ENCODE measurements at regions not wholly inside any gene's neighbourhood (a gene's known extent, or its start where the extent isn't known, plus 50 kb on each side); places are given as distances from the start of the nearest gene placed in this dataset.

DNA sequence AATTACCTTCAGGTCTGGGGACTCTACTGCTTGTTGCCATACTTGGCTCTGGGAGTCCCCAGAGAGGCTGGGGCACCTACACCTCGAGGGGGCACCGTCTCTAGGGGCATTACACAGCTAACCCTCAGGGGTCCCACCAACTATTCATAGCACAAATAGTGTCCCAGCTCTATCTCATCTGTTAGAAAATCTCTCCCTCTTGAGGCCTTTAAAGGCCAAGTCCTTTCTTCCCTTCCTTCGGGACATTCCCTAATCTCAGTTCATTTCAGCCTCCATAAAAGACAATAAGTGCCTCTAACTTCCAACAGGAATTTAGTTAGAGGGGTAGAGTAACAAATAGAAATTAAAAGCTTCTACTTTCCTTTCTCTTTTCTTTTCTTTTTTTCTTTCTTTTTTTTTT lies 55.8 kb upstream of the SORBS2 start:
- H2AFZ ChIP-seq (replicated peaks): no peak overlapping the region
- no peaks in the 10 kb centered on the region for H3K79me2 ChIP-seq (ENCODE audit: low read depth)
- Mint-ChIP-seq H3K27ac (no peak overlapping the region), H3K36me3 (no peaks in the 10 kb centered on the region), H3K9me3 (no peaks in the 10 kb centered on the region), H3K27me3 (ENCODE audit: insufficient read depth, low read depth) (peaks cover 2% of the 10 kb centered on the region), H3K4me1 (peaks cover 13% of the 10 kb centered on the region), H3K4me3 (no peak overlapping the region)
- no peak for DNase-seq (ENCODE audit: low spot score)
- peaks cover 17% of the 10 kb centered on the region for H3K4me1 ChIP-seq
- H3K27me3 ChIP-seq: no peaks in the 10 kb centered on the region
- H3K27ac ChIP-seq: no peak overlapping the region
- no peaks in the 10 kb centered on the region for H3K9me3 ChIP-seq (ENCODE audit: low read depth)
- no peaks in the 10 kb centered on the region for H3K36me3 ChIP-seq
- H3K9ac ChIP-seq: no peak overlapping the region
- H3K4me2 ChIP-seq: no peak overlapping the region
- H3K4me3 ChIP-seq: no peak overlapping the region
- H3F3A ChIP-seq (ENCODE audit: low read depth): no peaks in the 10 kb centered on the region
- no peak for TF ChIP-seq EZH2phosphoT487 (IDR thresholded peaks at IDR 0.05)
- TF ChIP-seq, protein P1, sequence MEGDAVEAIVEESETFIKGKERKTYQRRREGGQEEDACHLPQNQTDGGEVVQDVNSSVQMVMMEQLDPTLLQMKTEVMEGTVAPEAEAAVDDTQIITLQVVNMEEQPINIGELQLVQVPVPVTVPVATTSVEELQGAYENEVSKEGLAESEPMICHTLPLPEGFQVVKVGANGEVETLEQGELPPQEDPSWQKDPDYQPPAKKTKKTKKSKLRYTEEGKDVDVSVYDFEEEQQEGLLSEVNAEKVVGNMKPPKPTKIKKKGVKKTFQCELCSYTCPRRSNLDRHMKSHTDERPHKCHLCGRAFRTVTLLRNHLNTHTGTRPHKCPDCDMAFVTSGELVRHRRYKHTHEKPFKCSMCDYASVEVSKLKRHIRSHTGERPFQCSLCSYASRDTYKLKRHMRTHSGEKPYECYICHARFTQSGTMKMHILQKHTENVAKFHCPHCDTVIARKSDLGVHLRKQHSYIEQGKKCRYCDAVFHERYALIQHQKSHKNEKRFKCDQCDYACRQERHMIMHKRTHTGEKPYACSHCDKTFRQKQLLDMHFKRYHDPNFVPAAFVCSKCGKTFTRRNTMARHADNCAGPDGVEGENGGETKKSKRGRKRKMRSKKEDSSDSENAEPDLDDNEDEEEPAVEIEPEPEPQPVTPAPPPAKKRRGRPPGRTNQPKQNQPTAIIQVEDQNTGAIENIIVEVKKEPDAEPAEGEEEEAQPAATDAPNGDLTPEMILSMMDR (IDR thresholded peaks at IDR 0.05): no peak
- TF ChIP-seq EZH2 (IDR thresholded peaks at IDR 0.05): no peak
- no peaks in the 10 kb centered on the region for H4K20me1 ChIP-seq (ENCODE audit: low read depth)

DNA sequence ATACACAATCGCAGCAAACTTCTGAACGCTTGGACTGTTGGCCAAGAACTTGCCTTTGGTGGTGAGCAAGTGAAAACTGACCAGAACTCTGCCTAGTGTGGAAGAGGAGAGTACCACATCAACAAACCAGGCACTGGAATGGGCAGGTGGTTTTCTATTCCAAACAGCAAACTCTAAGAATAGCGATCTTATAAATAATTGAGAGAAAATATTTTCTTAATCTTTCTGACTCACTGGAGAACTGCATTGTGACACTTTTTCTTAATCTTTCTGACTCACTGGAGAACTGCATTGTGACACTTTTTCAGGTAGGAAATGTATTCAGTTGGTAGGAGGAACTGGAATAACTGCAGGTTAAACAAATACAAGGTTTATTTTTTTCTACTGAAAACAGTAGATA lies 57.0 kb upstream of the SORBS2 start:
- Histone ChIP-seq H4K20me1 (ENCODE audit: low read depth) (no peaks in the 10 kb centered on the region), H3K4me2 (no peak overlapping the region), H3K27ac (no peak overlapping the region), H3K27me3 (no peaks in the 10 kb centered on the region), H3K4me3 (no peak overlapping the region), H3K9ac (no peak overlapping the region), H3K4me1 (peaks cover 17% of the 10 kb centered on the region), H3K36me3 (no peaks in the 10 kb centered on the region), H3K9me3 (ENCODE audit: low read depth) (no peaks in the 10 kb centered on the region), H2AFZ (replicated peaks) (no peak overlapping the region), H3F3A (ENCODE audit: low read depth) (no peaks in the 10 kb centered on the region), H3K79me2 (ENCODE audit: low read depth) (no peaks in the 10 kb centered on the region)
- no peak for DNase-seq (ENCODE audit: low spot score)
- Mint-ChIP-seq H3K27ac (no peak overlapping the region), H3K36me3 (no peaks in the 10 kb centered on the region), H3K27me3 (ENCODE audit: insufficient read depth, low read depth) (peaks cover 5% of the 10 kb centered on the region), H3K9me3 (no peaks in the 10 kb centered on the region), H3K4me3 (no peak overlapping the region), H3K4me1 (peaks cover 13% of the 10 kb centered on the region)
- TF ChIP-seq EZH2 (IDR thresholded peaks at IDR 0.05) (no peak), EZH2phosphoT487 (IDR thresholded peaks at IDR 0.05) (no peak)
- TF ChIP-seq, protein P1 (IDR thresholded peaks at IDR 0.05): no peak

DNA sequence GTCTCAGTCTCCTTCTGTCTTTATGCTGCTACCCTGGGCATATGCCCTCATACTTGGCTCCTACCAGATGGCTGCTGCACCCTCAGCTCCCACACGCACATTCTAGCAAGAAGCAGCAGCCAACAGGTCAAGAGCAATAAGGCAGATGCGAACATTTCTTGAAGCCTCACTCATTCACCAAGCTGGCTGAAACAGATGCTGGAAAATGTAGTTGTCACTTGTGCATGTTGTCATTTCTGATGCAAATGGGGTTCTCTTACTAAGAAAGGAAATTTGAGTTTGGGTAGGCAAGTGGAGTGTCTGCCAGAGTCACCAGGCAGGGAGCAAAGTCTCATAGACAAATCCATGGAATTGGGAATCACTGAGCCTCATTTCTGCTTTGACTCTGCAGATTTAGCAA lies 57.4 kb upstream of the SORBS2 start:
- Histone ChIP-seq H3K9ac (no peak overlapping the region), H3K27me3 (no peaks in the 10 kb centered on the region), H3K36me3 (no peaks in the 10 kb centered on the region), H2AFZ (replicated peaks) (no peak overlapping the region), H4K20me1 (ENCODE audit: low read depth) (no peaks in the 10 kb centered on the region), H3K9me3 (ENCODE audit: low read depth) (no peaks in the 10 kb centered on the region), H3K4me2 (no peak overlapping the region), H3F3A (ENCODE audit: low read depth) (no peaks in the 10 kb centered on the region), H3K27ac (no peak overlapping the region), H3K79me2 (ENCODE audit: low read depth) (no peaks in the 10 kb centered on the region), H3K4me3 (no peak overlapping the region), H3K4me1 (peaks cover 17% of the 10 kb centered on the region)
- DNase-seq (ENCODE audit: low spot score): no peak
- Mint-ChIP-seq H3K36me3 (no peaks in the 10 kb centered on the region), H3K9me3 (no peaks in the 10 kb centered on the region), H3K4me3 (no peak overlapping the region), H3K4me1 (peaks cover 13% of the 10 kb centered on the region), H3K27ac (no peak overlapping the region), H3K27me3 (ENCODE audit: insufficient read depth, low read depth) (peaks cover 5% of the 10 kb centered on the region)
- TF ChIP-seq, protein P1 (IDR thresholded peaks at IDR 0.05): no peak
- TF ChIP-seq EZH2phosphoT487 (IDR thresholded peaks at IDR 0.05): no peak
- TF ChIP-seq EZH2 (IDR thresholded peaks at IDR 0.05): no peak

Measured in neural progenitor cell (in vitro differentiated cells).